Astrocyte (in vitro differentiated cells and primary cell): ENCODE measurements at regions not wholly inside any gene's neighbourhood (a gene's known extent, or its start where the extent isn't known, plus 50 kb on each side); places are given as distances from the start of the nearest gene placed in this dataset.

Experiments
- DNase-seq: peaks from one replicate; pipeline ENCODE4 v3.0.0-alpha.2; 2010; ENCODE audit warnings: low read depth
- FAIRE-seq: peaks from 2 replicates; lab custom pipeline; 2011; peaks lifted over from hg19 to GRCh38; lab: Jason Lieb, UNC
- H2AFZ ChIP-seq: 2 replicates; pipeline ENCODE4 v1.6.0; 2012; ENCODE audit warnings: low read depth, low read length, inconsistent platforms
- H3K27ac ChIP-seq: 2 replicates; pipeline ENCODE4 v1.5.1; 2011; ENCODE audit warnings: low read depth, low read length, inconsistent platforms
- H3K27me3 ChIP-seq: 2 replicates; pipeline ENCODE4 v1.6.0; 2011; ENCODE audit warnings: low read length, inconsistent platforms; ENCODE audit not compliant: insufficient read depth
- H3K36me3 ChIP-seq: 2 replicates; pipeline ENCODE4 v1.5.1; 2011; ENCODE audit warnings: low read length, inconsistent platforms; ENCODE audit not compliant: insufficient read depth
- H3K4me1 ChIP-seq: 2 replicates; pipeline ENCODE4 v1.5.1; 2011; ENCODE audit warnings: low read length, inconsistent platforms; ENCODE audit not compliant: insufficient read depth
- H3K4me2 ChIP-seq: 2 replicates; pipeline ENCODE4 v1.6.0; 2012; ENCODE audit warnings: low read length, inconsistent platforms
- H3K4me3 ChIP-seq: 2 replicates; pipeline ENCODE4 v1.5.1; 2011; ENCODE audit warnings: low read depth, mild to moderate bottlenecking, low read length, inconsistent platforms; ENCODE audit not compliant: insufficient read depth
- H3K79me2 ChIP-seq: 2 replicates; pipeline ENCODE4 v1.6.0; 2012; ENCODE audit warnings: mild to moderate bottlenecking, low read length, inconsistent platforms; ENCODE audit not compliant: insufficient read depth
- H3K9ac ChIP-seq: 2 replicates; pipeline ENCODE4 v1.6.0; 2012; ENCODE audit warnings: mild to moderate bottlenecking, low read length, inconsistent platforms
- H3K9me3 ChIP-seq: 2 replicates; pipeline ENCODE4 v1.5.1; 2012; ENCODE audit warnings: low read depth, mild to moderate bottlenecking, low read length, inconsistent platforms; ENCODE audit not compliant: insufficient read depth
- H4K20me1 ChIP-seq: 2 replicates; pipeline ENCODE4 v1.6.0; 2012; ENCODE audit warnings: low read length, inconsistent platforms; ENCODE audit not compliant: insufficient read depth
- H3K27ac Mint-ChIP-seq: one replicate; pipeline ENCODE4 v1.8.0; 2021; ENCODE audit warnings: mild to moderate bottlenecking, mixed read lengths; ENCODE audit not compliant: unreplicated experiment
- H3K27me3 Mint-ChIP-seq: one replicate; pipeline ENCODE4 v1.8.0; 2021; ENCODE audit warnings: low read depth, mixed read lengths; ENCODE audit not compliant: unreplicated experiment
- H3K36me3 Mint-ChIP-seq: one replicate; pipeline ENCODE4 v1.8.0; 2021; ENCODE audit warnings: low read depth, mixed read lengths; ENCODE audit not compliant: unreplicated experiment
- H3K4me1 Mint-ChIP-seq: one replicate; pipeline ENCODE4 v1.8.0; 2021; ENCODE audit warnings: low read depth, mixed read lengths; ENCODE audit not compliant: unreplicated experiment
- H3K4me3 Mint-ChIP-seq: one replicate; pipeline ENCODE4 v1.8.0; 2021; ENCODE audit warnings: mild to moderate bottlenecking, moderate library complexity, mixed read lengths; ENCODE audit not compliant: unreplicated experiment
- H3K9me3 Mint-ChIP-seq: one replicate; pipeline ENCODE4 v1.8.0; 2021; ENCODE audit warnings: mild to moderate bottlenecking, mixed read lengths; ENCODE audit not compliant: unreplicated experiment
- EZH2 ChIP-seq: IDR thresholded peaks from 2 replicates; pipeline ENCODE4 v1.6.1; 2012; ENCODE audit warnings: mild to moderate bottlenecking, low read length, inconsistent platforms; ENCODE audit not compliant: insufficient read depth
- TF ChIP-seq, protein P1 (sequence below): IDR thresholded peaks from 2 replicates; pipeline ENCODE4 v1.5.1; 2011; ENCODE audit warnings: low read depth, mild to moderate bottlenecking, inconsistent platforms, low read length, moderate library complexity; ENCODE audit not compliant: insufficient read depth

- Mint-ChIP-seq H3K27ac (no peak overlapping the region), H3K4me3 (no peak overlapping the region), H3K9me3 (no peaks in the 10 kb centered on the region), H3K27me3 (no peaks in the 10 kb centered on the region), H3K4me1 (no peaks in the 10 kb centered on the region), H3K36me3 (no peaks in the 10 kb centered on the region)
- DNase-seq (no peak), FAIRE-seq (no peak)
- no peak overlapping the region for H3K4me3 ChIP-seq
- H4K20me1 ChIP-seq = no peaks in the 10 kb centered on the region
- H3K36me3 ChIP-seq = no peaks in the 10 kb centered on the region
- H2AFZ ChIP-seq = no peak overlapping the region
- TF ChIP-seq EZH2 = no peak
- TF ChIP-seq, protein P1, sequence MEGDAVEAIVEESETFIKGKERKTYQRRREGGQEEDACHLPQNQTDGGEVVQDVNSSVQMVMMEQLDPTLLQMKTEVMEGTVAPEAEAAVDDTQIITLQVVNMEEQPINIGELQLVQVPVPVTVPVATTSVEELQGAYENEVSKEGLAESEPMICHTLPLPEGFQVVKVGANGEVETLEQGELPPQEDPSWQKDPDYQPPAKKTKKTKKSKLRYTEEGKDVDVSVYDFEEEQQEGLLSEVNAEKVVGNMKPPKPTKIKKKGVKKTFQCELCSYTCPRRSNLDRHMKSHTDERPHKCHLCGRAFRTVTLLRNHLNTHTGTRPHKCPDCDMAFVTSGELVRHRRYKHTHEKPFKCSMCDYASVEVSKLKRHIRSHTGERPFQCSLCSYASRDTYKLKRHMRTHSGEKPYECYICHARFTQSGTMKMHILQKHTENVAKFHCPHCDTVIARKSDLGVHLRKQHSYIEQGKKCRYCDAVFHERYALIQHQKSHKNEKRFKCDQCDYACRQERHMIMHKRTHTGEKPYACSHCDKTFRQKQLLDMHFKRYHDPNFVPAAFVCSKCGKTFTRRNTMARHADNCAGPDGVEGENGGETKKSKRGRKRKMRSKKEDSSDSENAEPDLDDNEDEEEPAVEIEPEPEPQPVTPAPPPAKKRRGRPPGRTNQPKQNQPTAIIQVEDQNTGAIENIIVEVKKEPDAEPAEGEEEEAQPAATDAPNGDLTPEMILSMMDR = no peak
- no peaks in the 10 kb centered on the region for H3K79me2 ChIP-seq
- no peak overlapping the region for H3K4me2 ChIP-seq
- H3K27me3 ChIP-seq = no peaks in the 10 kb centered on the region
- H3K4me1 ChIP-seq = no peaks in the 10 kb centered on the region
- H3K27ac ChIP-seq = no peak overlapping the region
- no peak overlapping the region for H3K9ac ChIP-seq
- H3K9me3 ChIP-seq = no peaks in the 10 kb centered on the region
These were observed 1235.0 kb upstream of the ADGRL4 start for GRCh38 chr1:80241566-80241965.

DNA sequence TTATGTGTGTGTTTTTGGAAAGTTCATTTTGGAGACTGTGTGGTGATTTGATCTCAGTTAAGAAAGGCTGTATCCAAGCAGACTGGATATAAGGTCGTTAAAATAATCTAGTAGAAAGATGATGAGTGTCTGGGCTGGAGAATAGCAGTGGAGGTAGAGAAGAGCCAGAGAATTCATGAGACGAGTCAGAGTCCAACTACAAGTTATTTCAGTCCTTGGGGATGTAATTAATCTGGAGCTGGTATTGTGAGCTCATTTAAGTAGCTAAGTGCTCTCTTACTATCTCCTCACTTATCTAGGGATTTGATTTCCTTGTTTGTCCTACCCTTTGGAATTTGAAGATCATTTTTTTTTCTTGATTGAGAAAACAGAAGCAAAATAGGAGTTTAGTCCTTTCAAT is 1219.0 kb upstream of the ADGRL4 start:
- H3K4me3 Mint-ChIP-seq = no peak overlapping the region
- no peaks in the 10 kb centered on the region for H4K20me1 ChIP-seq
- H3K36me3 ChIP-seq = no peaks in the 10 kb centered on the region
- no peak overlapping the region for H3K4me3 ChIP-seq
- no peaks in the 10 kb centered on the region for H3K9me3 Mint-ChIP-seq
- no peak for TF ChIP-seq EZH2
- TF ChIP-seq, protein P1 = no peak
- H3K4me1 Mint-ChIP-seq = peaks cover 7% of the 10 kb centered on the region
- no peaks in the 10 kb centered on the region for H3K79me2 ChIP-seq
- no peaks in the 10 kb centered on the region for H3K27me3 ChIP-seq
- no peak overlapping the region for H3K27ac ChIP-seq
- no peak overlapping the region for H3K27ac Mint-ChIP-seq
- H2AFZ ChIP-seq = no peak overlapping the region
- no peak for DNase-seq
- H3K27me3 Mint-ChIP-seq = no peaks in the 10 kb centered on the region
- no peaks in the 10 kb centered on the region for H3K36me3 Mint-ChIP-seq
- H3K9ac ChIP-seq = no peak overlapping the region
- no peaks in the 10 kb centered on the region for H3K4me1 ChIP-seq
- FAIRE-seq = no peak
- no peaks in the 10 kb centered on the region for H3K9me3 ChIP-seq
- no peak overlapping the region for H3K4me2 ChIP-seq

DNA sequence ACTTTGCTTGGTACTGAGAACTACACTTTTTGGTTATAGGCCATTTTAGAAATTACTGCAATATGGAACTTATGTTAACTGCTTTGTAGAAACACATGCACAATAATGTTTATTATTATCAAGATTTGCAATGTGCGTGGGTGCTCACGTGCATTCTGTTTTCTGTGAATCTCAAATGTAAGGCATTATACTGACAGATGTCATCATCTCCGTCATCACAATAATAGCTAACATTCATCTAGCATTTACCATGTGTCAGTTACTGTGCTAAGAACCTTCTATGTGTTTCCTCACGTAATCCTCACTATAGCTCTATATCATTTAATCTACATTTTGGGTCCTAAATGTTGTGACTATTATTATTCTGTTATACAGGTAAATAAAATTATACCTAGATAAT is 1214.8 kb upstream of the ADGRL4 start:
- no peak overlapping the region for H3K4me3 Mint-ChIP-seq
- Histone ChIP-seq H4K20me1 (no peaks in the 10 kb centered on the region), H3K27me3 (no peaks in the 10 kb centered on the region), H3K9me3 (no peaks in the 10 kb centered on the region), H3K79me2 (no peaks in the 10 kb centered on the region), H3K4me1 (no peaks in the 10 kb centered on the region), H3K27ac (no peak overlapping the region), H3K4me3 (no peak overlapping the region), H3K4me2 (no peak overlapping the region), H3K36me3 (no peaks in the 10 kb centered on the region), H2AFZ (no peak overlapping the region), H3K9ac (no peak overlapping the region)
- H3K4me1 Mint-ChIP-seq = peaks cover 15% of the 10 kb centered on the region
- FAIRE-seq (no peak), DNase-seq (no peak)
- no peak overlapping the region for H3K27ac Mint-ChIP-seq
- no peaks in the 10 kb centered on the region for H3K27me3 Mint-ChIP-seq
- no peak for TF ChIP-seq EZH2
- TF ChIP-seq, protein P1 = no peak
- H3K9me3 Mint-ChIP-seq = no peaks in the 10 kb centered on the region
- no peaks in the 10 kb centered on the region for H3K36me3 Mint-ChIP-seq
